NCI-H69 (cell line): ENCODE measurements at regions not wholly inside any gene's neighbourhood (a gene's known extent, or its start where the extent isn't known, plus 50 kb on each side); places are given as distances from the start of the nearest gene placed in this dataset.
"Not testable (repeated sequence)": the region's sequence is repeated elsewhere in the genome, so short reads cannot be mapped to it uniquely, and the experiment has no call there.

Experiments used
- DNase-seq: peaks from one replicate; lab custom pipeline; 2025; lab: John Stamatoyannopoulos, UW

GRCh38 chr15:95016511-95017229, 785.3 kb downstream of the MCTP2 start:
- no peak for DNase-seq

DNA sequence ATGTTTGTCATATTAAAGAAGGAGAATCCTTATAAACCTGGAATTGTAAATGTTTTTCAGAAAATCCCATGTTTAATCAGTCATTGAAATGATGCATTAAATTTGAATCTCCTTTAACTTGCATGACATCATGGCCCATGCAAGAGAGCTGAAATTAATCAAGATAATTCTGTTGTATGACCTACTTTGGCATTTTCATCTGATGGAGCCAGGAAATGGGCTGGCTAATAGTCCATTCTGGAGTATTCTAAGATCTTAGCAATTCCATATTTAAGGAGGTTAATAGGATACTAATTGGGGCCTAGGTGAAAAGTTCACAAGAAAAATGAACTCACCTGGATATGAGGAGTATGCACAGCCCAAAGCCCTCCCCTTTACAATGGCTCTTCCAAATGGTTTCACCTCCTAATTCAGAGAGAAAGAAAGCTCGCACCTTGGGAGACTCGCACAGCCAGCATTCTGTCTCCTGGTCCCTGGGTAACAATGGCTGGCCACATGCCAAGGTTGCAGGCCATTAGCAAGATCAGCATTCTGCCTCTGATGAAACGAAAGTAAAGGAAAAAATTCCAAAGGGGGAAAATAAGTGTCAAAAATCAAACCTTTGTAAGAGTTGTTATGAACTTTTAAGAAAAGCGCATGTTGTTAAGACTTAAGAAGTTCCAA, 786.4 kb downstream of the MCTP2 start:
- DNase-seq, result peak; percentile 27

GRCh38 chr15:95018888-95019545, 787.7 kb downstream of the MCTP2 start:
- no peak for DNase-seq

GRCh38 chr15:95019907-95020306, 788.5 kb downstream of the MCTP2 start:
- DNase-seq, result no peak

GRCh38 chr15:95021816-95022215, 790.5 kb downstream of the MCTP2 start:
- no peak for DNase-seq

DNA sequence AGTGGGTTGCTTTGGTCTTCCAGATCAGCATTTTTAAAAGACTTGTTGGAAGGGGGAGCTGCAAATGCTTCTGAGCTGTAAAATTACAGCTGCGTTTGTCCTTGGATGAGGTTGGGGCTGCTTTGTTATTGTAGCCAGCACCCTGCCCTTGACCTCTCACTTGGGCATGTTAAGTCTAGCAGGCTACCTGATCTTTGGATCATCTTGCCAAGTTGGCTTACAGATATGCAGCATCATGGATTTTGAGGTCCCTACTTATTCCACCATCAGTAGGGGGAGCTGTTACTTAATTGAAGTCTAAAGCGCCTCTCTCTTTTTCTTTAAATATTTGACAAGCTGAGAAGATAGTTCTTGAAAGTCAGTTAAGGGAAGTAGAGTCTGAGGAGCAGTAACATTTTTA, 793.0 kb downstream of the MCTP2 start:
- peak; percentile 21 for DNase-seq

GRCh38 chr15:95025924-95026728, 794.8 kb downstream of the MCTP2 start:
- DNase-seq, result no peak

DNA sequence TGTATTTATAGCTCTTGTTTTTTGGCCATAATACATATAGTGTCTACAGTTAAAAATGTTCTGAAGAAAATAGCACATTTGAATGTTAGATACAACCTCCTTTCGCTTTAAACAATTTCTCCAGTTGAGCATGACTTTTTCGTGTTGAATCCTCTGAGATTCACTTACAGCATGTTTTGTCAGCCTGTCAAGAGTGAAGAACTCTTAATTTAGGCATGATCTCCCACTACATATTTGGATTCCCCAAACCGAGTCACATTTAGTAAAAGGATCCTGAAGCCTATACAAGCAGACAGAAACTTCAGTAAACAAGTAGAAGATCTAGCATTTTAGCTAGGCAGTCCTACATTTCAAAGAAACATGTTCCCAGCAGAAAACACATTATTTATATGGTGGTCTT, 796.6 kb downstream of the MCTP2 start:
- no peak for DNase-seq

DNA sequence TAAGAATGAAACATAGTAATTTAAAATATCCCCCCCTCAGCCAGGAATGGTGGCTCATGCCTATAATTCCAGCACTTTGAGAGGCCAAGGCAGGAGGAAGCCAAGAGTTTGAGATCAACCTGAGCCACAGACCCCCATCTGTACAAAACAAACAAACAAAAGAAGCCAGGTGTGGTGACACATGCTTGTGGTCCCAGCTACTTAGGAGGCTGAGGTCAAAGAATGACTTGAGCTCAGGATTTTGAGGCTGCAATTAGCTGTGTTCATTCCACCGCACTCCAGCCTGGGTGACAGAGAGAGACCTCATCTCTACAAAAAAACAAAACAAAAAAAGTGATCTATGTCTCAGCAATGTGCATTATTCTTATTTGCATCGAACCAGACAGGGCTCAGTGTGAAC, 800.8 kb downstream of the MCTP2 start:
- DNase-seq, result no peak

DNA sequence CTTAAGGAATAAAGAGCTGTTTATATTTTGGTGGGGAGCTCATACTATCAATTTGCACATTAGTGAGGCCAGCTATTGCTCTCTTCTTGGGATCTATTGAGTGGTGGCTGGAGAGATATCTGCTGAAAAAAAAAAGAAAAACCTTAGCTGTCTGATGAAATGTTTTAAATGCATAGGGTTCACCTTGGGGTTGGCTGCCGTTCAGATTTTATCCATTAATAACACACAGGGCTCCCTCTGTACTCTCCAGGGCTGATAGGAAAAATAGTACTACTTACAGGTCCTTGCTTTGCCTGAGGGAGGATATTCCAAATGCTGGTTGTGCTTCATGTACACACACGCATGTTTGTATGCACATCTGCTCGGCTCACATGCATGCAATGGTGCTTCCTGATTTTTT, 803.7 kb downstream of the MCTP2 start:
- DNase-seq, result no peak

DNA sequence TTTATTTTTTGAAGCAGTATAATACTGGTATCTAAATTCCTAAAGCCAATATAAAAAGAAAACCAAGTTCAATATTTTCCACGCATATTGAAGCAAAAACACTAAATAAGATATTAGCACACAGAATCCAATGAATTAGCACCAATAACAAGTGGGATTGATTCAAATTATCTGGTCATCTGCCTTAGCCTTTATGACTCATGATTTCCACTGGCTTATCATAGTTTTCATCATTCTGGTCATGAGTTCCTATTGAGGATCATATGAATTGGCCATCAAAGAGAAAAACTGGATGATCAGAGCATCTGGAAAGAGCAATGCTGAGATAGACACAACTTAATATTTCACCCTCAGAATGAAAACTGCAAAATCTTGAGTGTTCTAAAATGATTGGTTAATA, 809.9 kb downstream of the MCTP2 start:
- DNase-seq, result no peak

DNA sequence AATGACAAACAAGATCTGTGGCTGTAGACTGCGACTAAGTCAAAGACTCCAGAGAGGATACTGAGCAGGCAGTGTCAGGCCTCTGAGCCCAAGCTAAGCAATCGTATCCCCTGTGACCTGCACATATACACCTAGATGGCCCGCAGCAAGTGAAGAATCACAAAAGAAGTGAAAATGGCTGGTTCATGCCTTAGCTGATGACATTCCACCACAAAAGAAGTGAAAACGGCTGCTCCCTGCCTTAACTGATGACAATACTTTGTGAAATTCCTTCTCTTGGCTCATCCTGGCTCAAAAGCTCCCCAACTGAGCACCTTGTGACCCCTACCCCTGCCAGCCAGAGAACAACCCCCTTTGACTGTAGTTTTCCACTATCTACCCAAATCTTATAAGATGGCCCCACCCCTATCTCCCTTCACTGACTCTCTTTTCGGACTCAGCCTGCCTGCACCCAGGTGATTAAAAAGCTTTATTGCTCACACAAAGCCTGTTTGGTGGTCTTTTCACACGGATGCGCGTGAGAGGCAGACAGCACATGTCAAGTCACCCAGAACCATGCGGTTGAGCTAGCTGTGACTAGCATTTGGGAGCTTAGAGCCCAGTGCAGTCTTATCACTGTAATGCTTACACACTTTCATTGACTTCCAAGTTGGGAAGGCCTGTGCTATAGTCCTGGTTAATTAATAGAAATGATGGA, 812.0 kb downstream of the MCTP2 start:
- DNase-seq, result not testable (repeated sequence)

GRCh38 chr15:95043933-95044313, 812.6 kb downstream of the MCTP2 start:
- DNase-seq, result no peak

DNA sequence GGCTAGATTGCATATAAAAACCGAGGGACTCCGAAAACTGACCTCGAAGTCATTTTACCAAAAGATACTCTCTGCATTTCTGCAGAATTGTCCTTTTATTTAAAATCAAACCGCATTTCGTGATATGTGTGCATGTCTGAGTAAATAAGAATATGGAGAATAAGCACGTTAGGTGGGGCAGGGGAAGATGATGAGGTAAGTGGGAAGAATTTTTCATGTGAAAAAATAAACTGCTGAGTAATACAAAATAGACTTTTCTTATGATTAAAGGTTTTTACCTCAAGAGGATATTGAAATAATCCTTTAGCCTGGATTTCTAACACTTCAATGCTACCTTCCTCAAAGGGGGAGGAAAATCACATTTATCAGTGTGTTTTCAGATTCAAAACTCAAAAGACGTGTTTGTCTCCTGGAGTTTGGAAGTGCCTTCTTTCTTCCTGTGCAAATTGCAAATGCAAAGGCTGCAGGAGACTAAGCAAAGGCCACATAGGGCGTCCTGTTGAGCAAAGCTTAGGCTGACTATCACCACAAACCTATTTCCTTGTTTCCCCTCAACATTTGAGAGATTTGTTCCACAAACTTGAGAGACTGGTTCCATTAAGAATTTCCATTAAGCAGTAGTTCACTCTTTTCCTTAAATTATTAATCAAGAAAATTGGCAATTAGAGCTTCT, 813.5 kb downstream of the MCTP2 start:
- no peak for DNase-seq

DNA sequence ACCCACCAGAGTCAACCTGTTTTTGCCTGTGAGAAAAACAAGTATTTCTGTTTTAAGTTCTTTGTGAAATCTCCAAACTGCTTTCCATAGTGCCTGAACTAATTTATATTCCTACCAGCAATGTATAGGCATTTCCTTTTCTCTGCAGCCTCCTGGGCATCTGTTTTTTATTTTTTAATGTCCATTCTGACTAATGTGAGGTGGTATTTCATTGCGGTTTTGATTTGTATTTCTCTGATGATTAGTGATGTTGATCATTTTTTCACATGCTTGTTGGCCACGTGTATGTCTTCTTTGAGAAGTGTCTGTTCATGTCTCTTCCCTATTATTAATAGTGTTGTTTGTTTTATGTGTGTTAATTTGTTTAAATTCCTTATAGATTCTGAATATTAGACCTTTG, 820.5 kb downstream of the MCTP2 start:
- no peak for DNase-seq

- DNase-seq, result no peak
These were observed 828.1 kb downstream of the MCTP2 start for GRCh38 chr15:95059346-95059905.

DNA sequence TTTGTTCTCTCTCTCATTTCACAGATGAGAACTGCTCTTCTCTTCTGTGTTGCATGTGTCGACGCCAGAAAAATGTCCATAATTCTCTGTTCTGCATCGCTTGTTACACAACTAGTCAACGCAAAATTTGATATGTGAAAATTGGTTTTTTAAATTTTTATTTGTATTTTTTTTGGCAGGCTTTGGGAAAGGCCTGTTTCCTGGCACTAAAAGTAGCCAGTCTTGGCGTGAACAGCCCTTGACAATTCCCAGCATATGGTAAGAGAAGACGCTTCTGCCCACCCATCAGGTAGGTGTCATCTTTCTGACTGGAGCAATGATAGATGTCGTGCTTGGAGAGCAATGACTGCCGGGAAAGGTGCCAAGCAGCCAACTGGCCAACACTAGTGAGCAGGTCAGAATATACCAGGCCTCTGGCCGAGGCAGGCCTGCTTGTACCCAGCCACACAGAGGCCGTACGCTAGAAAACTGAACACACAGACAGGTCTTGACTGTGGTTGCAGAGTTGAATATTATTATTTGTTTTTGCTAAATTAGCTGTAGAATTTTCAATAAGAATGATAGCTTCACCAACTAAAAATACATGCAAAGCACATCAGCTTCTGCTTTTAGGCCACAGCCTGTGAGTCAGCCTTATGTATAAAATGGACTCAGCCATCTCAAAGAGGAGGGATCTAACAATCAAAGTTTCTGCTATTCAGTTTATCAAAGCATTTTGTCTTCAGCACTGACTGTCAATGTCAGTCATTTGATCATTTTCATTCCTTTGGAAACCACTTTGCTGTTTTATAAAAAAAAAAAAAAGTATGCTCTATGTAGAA, 837.5 kb downstream of the MCTP2 start:
- DNase-seq, result no peak

DNA sequence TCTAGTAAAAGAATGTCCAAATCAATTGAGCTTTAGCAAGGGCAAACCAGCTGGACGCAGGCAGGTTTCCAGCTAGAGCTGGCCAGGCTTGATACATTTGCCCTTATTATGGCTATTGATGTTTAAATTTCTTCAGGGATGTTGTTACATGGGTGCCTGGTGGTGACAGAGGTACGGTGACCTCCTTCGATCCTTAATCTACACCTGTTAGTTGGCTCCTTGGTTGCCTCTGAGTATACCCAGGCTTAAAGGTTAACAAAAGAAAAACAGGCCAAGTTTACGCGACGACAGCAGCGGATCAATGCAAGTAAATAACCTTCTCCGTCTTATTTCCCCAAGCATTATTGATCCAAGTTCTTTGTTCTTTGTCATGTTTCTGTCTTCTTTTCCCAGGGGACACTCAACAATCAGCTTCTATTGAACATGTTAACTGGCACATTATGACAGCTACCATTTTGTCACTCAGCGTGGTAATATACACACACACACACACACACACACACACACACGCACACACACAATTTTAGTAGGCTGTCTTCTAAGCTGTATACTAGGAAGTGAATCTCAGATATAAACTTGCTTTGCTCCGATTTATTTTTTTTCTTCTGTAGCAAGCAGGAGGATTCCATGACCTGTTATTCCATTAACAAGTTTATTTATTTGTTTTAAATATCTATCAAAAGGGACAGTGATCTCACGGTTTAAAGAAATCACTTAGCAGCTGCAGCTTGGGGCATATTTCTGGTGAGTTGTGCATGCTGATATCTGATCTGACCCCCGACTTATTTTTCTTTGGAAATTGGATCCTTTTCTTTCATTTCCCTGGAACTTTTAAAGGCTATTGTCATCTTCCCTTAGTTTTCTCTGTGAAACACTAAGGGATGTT, 844.7 kb downstream of the MCTP2 start:
- DNase-seq, result no peak

GRCh38 chr15:95076678-95076990, 845.3 kb downstream of the MCTP2 start:
- no peak for DNase-seq
